K562 (cell line): ENCODE measurements at regions not wholly inside any gene's neighbourhood (a gene's known extent, or its start where the extent isn't known, plus 50 kb on each side); places are given as distances from the start of the nearest gene placed in this dataset.

Source experiments
- CREB1 ChIP-seq, 2 experiments: sonication (generic) in 1 of 2; formaldehyde crosslinking in 1 of 2; IDR thresholded peaks; 2 replicates each; pipeline versions ENCODE4 v1.6.1 to v1.8.0; 2012 to 2022; ENCODE audit warnings: inconsistent platforms in 1 of 2, mild to moderate bottlenecking in 1 of 2, missing genetic modification reagents in 1 of 2, moderate library complexity in 1 of 2
- CTCF ChIP-seq, 3 experiments: IDR thresholded peaks in 2 of 3; conservative IDR thresholded peaks in 1 of 3; 2 replicates each; pipeline ENCODE4 v1.5.1; 2011 to 2012; ENCODE audit warnings: low read length in 3 of 3, mild to moderate bottlenecking in 3 of 3, control low read depth in 2 of 3, improper control_type of control experiment in 1 of 3, inconsistent platforms in 1 of 3, low read depth in 1 of 3, mixed read lengths in 1 of 3, moderate library complexity in 1 of 3; ENCODE audit not compliant: insufficient read depth in 2 of 3
- E2F4 ChIP-seq: sonication (generic); formaldehyde crosslinking; IDR thresholded peaks from 2 replicates; pipeline ENCODE4 v1.8.0; 2022; ENCODE audit warnings: mild to moderate bottlenecking, low read depth, missing genetic modification reagents
- FIP1L1 ChIP-seq: fragments of 200-400 bp; formaldehyde crosslinking; IDR thresholded peaks from 2 replicates; pipeline ENCODE4 v1.6.1; 2018; ENCODE audit warnings: mild to moderate bottlenecking, low read depth, low read length; ENCODE audit not compliant: poor library complexity, severe bottlenecking
- HBP1 ChIP-seq: fragments of 450-650 bp; formaldehyde crosslinking; IDR thresholded peaks from 2 replicates; pipeline ENCODE4 v1.4.0; 2022; ENCODE audit warnings: missing genetic modification characterization
- MAZ ChIP-seq, 2 experiments: fragments of 450-650 bp in 1 of 2; sonication (generic) in 1 of 2; formaldehyde crosslinking; IDR thresholded peaks in 1 of 2; conservative IDR thresholded peaks in 1 of 2; 2 replicates each; pipeline versions ENCODE4 v1.4.0 to v1.5.0; 2020; ENCODE audit warnings: mild to moderate bottlenecking in 1 of 2, missing genetic modification reagents in 1 of 2
- MTA3 ChIP-seq: fragments of 450-650 bp; formaldehyde crosslinking; IDR thresholded peaks from 2 replicates; pipeline ENCODE4 v1.6.1; 2017; ENCODE audit warnings: mild to moderate bottlenecking, borderline replicate concordance
- REST ChIP-seq, 2 experiments: fragments of 450-650 bp; formaldehyde crosslinking in 1 of 2; IDR thresholded peaks; 2 replicates each; pipeline versions ENCODE4 v1.4.0 to v1.6.1; 2014 to 2020; ENCODE audit warnings: mild to moderate bottlenecking in 2 of 2, borderline replicate concordance in 1 of 2, low read depth in 1 of 2
- RFX5 ChIP-seq: IDR thresholded peaks from 2 replicates; pipeline ENCODE4 v1.6.1; 2011; ENCODE audit warnings: low read depth, mild to moderate bottlenecking, improper control_type of control experiment, low read length
- TAF1 ChIP-seq: IDR thresholded peaks from 2 replicates; pipeline ENCODE4 v1.6.1; 2011; ENCODE audit warnings: mild to moderate bottlenecking, low read length, moderate library complexity; ENCODE audit not compliant: insufficient read depth, control insufficient read depth, severe bottlenecking; ENCODE audit errors: extremely low read depth
- TGIF2 ChIP-seq: sonication (generic); formaldehyde crosslinking; IDR thresholded peaks from 2 replicates; pipeline ENCODE4 v1.8.1; 2022; ENCODE audit warnings: mild to moderate bottlenecking, missing genetic modification reagents, moderate library complexity
- USF2 ChIP-seq: sonication (generic); formaldehyde crosslinking; IDR thresholded peaks from 2 replicates; pipeline ENCODE4 v1.5.0; 2020; ENCODE audit warnings: missing genetic modification reagents
- YBX1 ChIP-seq: fragments of 450-650 bp; IDR thresholded peaks from 2 replicates; pipeline ENCODE4 v1.7.1; 2016; ENCODE audit warnings: mild to moderate bottlenecking
- ZNF3 ChIP-seq: fragments of 250-450 bp; sonication (Bioruptor Pico); IDR thresholded peaks from 2 replicates; pipeline ENCODE4 v1.5.0; 2021; ENCODE audit warnings: mild to moderate bottlenecking, moderate library complexity

- TF ChIP-seq E2F4 (CRISPR knock-in tag), result no peak
- TF ChIP-seq MTA3, result no peak
- TF ChIP-seq TGIF2 (CRISPR knock-in tag), result no peak
- no peak for TF ChIP-seq TAF1
- TF ChIP-seq MAZ (CRISPR knock-in tag; conservative IDR thresholded peaks at IDR 0.05 in 1 of 2, IDR thresholded peaks at IDR 0.05 in 1 of 2), result no peak
- no peak for TF ChIP-seq USF2
- no peak for TF ChIP-seq HBP1 (CRISPR knock-in tag)
- no peak for TF ChIP-seq REST (IDR thresholded peaks at IDR 0.05; ENCODE audit: borderline replicate concordance)
- TF ChIP-seq REST (CRISPR knock-in tag; IDR thresholded peaks at IDR 0.05; ENCODE audit: low read depth), result no peak
- TF ChIP-seq FIP1L1, result no peak
- no peak for TF ChIP-seq ZNF3
- no peak for TF ChIP-seq CREB1 (IDR thresholded peaks at IDR 0.05)
- TF ChIP-seq CREB1 (CRISPR knock-in tag; IDR thresholded peaks at IDR 0.05), result no peak
- no peak for TF ChIP-seq YBX1
- no peak for TF ChIP-seq CTCF (IDR thresholded peaks at IDR 0.05 in 2 of 3, conservative IDR thresholded peaks at IDR 0.05 in 1 of 3; ENCODE audit: insufficient read depth in 2 of 3, low read depth in 1 of 3, low read length in 3 of 3)
- no peak for TF ChIP-seq RFX5
Observed at GRCh38 chr17:83181991-83182619, 102.7 kb downstream of the METRNL start.
